ENCODE measurements at regions not wholly inside any gene's neighbourhood (a gene's known extent, or its start where the extent isn't known, plus 50 kb on each side); places are given as distances from the start of the nearest gene placed in this dataset.

DNA sequence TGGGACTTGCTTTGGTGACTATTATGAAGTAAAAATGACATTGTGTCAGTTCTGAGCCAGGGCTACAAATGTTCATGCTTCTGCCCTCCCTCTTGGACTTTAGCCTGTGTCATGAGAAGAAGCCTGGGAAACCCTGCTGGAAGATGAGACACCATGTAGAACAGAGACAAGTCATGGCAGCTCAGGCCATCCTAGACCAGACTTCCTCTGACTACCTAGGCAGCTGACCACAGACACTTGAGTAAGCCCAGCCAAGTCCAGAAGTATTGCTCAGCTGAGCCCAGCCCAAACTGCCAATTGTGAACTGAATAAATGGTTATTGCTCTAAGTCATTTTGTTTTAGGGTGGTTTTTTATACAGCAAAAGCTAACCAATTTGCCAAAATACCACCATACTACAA is 467.6 kb upstream of the CNKSR2 start:
- no peak for DNase-seq (ENCODE audit: low spot score)

DNA sequence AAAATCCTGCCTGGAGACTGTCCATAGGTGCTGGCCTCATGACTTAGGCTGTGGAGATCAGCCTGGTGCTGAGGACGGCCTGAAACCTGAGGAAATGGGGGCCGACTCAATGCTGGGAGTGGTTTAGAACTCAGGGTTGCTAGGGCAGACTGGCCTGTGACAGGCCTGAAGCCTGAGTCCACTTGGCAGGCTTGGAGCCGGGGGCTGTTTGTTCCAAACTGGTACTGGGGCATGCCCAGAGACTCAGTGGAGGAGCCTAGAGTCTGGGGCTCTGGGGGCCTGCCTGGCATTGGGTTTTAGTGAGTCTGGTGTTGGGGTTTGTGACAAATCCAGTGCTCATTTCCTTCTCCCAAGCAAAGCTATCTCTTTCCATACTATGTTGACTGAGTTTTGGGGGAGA is 489.7 kb upstream of the CNKSR2 start:
- Histone ChIP-seq H3K4me2 (no peak overlapping the region), H2AFZ (no peak overlapping the region), H3K27me3 (no peaks in the 10 kb centered on the region), H3K9me2 (replicated peaks; ENCODE audit: insufficient read depth) (no peaks in the 10 kb centered on the region), H3K4me3 (no peak overlapping the region), H3K79me2 (no peaks in the 10 kb centered on the region), H4K20me1 (ENCODE audit: insufficient read depth, poor library complexity, severe bottlenecking) (no peaks in the 10 kb centered on the region), H3K27ac (no peak overlapping the region), H3K36me3 (replicated peaks; ENCODE audit: insufficient read depth, low read depth) (no peaks in the 10 kb centered on the region), H3K9me3 (ENCODE audit: low read depth) (no peaks in the 10 kb centered on the region), H3K4me1 (ENCODE audit: insufficient read depth) (no peaks in the 10 kb centered on the region)
- TF ChIP-seq EZH2phosphoT487 (IDR thresholded peaks at IDR 0.05; ENCODE audit: low read depth, severe bottlenecking, unreplicated experiment) (no peak), EZH2 (IDR thresholded peaks at IDR 0.05; ENCODE audit: borderline replicate concordance) (no peak)
- TF ChIP-seq, protein P1, sequence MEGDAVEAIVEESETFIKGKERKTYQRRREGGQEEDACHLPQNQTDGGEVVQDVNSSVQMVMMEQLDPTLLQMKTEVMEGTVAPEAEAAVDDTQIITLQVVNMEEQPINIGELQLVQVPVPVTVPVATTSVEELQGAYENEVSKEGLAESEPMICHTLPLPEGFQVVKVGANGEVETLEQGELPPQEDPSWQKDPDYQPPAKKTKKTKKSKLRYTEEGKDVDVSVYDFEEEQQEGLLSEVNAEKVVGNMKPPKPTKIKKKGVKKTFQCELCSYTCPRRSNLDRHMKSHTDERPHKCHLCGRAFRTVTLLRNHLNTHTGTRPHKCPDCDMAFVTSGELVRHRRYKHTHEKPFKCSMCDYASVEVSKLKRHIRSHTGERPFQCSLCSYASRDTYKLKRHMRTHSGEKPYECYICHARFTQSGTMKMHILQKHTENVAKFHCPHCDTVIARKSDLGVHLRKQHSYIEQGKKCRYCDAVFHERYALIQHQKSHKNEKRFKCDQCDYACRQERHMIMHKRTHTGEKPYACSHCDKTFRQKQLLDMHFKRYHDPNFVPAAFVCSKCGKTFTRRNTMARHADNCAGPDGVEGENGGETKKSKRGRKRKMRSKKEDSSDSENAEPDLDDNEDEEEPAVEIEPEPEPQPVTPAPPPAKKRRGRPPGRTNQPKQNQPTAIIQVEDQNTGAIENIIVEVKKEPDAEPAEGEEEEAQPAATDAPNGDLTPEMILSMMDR (IDR thresholded peaks at IDR 0.05; ENCODE audit: poor library complexity), result no peak
- DNase-seq (ENCODE audit: low spot score), result no peak
- WGBS (ENCODE audit: low lambda C conversion rate, missing lambda C conversion rate), result 72% methylated on average over 3 of the region's 3 CpGs

More for the DNA sequence above, 467.6 kb upstream of the CNKSR2 start:
- Histone ChIP-seq H3K27me3 (no peaks in the 10 kb centered on the region), H3K27ac (no peak overlapping the region), H3K4me2 (no peak overlapping the region), H3K4me3 (no peak overlapping the region), H3K4me1 (ENCODE audit: insufficient read depth) (no peaks in the 10 kb centered on the region), H3K36me3 (replicated peaks; ENCODE audit: insufficient read depth, low read depth) (no peaks in the 10 kb centered on the region), H3K79me2 (no peaks in the 10 kb centered on the region), H3K9me2 (replicated peaks; ENCODE audit: insufficient read depth) (no peaks in the 10 kb centered on the region), H2AFZ (no peak overlapping the region), H4K20me1 (ENCODE audit: insufficient read depth, poor library complexity, severe bottlenecking) (no peaks in the 10 kb centered on the region), H3K9me3 (ENCODE audit: low read depth) (no peaks in the 10 kb centered on the region)
- TF ChIP-seq, protein P1 (IDR thresholded peaks at IDR 0.05; ENCODE audit: poor library complexity), result no peak
- no peak for TF ChIP-seq EZH2phosphoT487 (IDR thresholded peaks at IDR 0.05; ENCODE audit: low read depth, severe bottlenecking, unreplicated experiment)
- no peak for TF ChIP-seq EZH2 (IDR thresholded peaks at IDR 0.05; ENCODE audit: borderline replicate concordance)

- Histone ChIP-seq H3K36me3 (replicated peaks; ENCODE audit: insufficient read depth, low read depth) (no peaks in the 10 kb centered on the region), H3K9me3 (ENCODE audit: low read depth) (no peaks in the 10 kb centered on the region), H2AFZ (no peak overlapping the region), H3K9me2 (replicated peaks; ENCODE audit: insufficient read depth) (no peaks in the 10 kb centered on the region), H4K20me1 (ENCODE audit: insufficient read depth, poor library complexity, severe bottlenecking) (no peaks in the 10 kb centered on the region), H3K4me2 (no peak overlapping the region), H3K4me1 (ENCODE audit: insufficient read depth) (no peaks in the 10 kb centered on the region), H3K4me3 (no peak overlapping the region), H3K79me2 (no peaks in the 10 kb centered on the region), H3K27ac (no peak overlapping the region), H3K27me3 (no peaks in the 10 kb centered on the region)
- no peak for DNase-seq (ENCODE audit: low spot score)
- TF ChIP-seq EZH2phosphoT487 (IDR thresholded peaks at IDR 0.05; ENCODE audit: low read depth, severe bottlenecking, unreplicated experiment) (no peak), EZH2 (IDR thresholded peaks at IDR 0.05; ENCODE audit: borderline replicate concordance) (no peak)
- TF ChIP-seq, protein P1 (IDR thresholded peaks at IDR 0.05; ENCODE audit: poor library complexity), result no peak
These were observed 510.6 kb upstream of the CNKSR2 start for GRCh38 chrX:20863649-20864048.

GRCh38 chrX:20861113-20861512 is 513.1 kb upstream of the CNKSR2 start:
- Histone ChIP-seq H3K27me3 (no peaks in the 10 kb centered on the region), H3K4me3 (no peak overlapping the region), H4K20me1 (ENCODE audit: insufficient read depth, poor library complexity, severe bottlenecking) (no peaks in the 10 kb centered on the region), H3K4me1 (ENCODE audit: insufficient read depth) (no peaks in the 10 kb centered on the region), H3K79me2 (no peaks in the 10 kb centered on the region), H2AFZ (no peak overlapping the region), H3K9me3 (ENCODE audit: low read depth) (no peaks in the 10 kb centered on the region), H3K27ac (no peak overlapping the region), H3K9me2 (replicated peaks; ENCODE audit: insufficient read depth) (no peaks in the 10 kb centered on the region), H3K4me2 (no peak overlapping the region), H3K36me3 (replicated peaks; ENCODE audit: insufficient read depth, low read depth) (no peaks in the 10 kb centered on the region)
- 91% methylated on average over 3 of the region's 3 CpGs for WGBS (ENCODE audit: low lambda C conversion rate, missing lambda C conversion rate)
- DNase-seq (ENCODE audit: low spot score), result no peak
- TF ChIP-seq EZH2phosphoT487 (IDR thresholded peaks at IDR 0.05; ENCODE audit: low read depth, severe bottlenecking, unreplicated experiment) (no peak), EZH2 (IDR thresholded peaks at IDR 0.05; ENCODE audit: borderline replicate concordance) (no peak)

Measured in hepatocyte (in vitro differentiated cells).